Loucy (cell line): ENCODE measurements at regions not wholly inside any gene's neighbourhood (a gene's known extent, or its start where the extent isn't known, plus 50 kb on each side); places are given as distances from the start of the nearest gene placed in this dataset.

Experiments
- EZH2phosphoT487 ChIP-seq: fragments of 200-600 bp; IDR thresholded peaks from 2 replicates; pipeline ENCODE4 v1.6.1; 2018; ENCODE audit warnings: antibody characterized with exemption, mild to moderate bottlenecking, moderate library complexity, borderline replicate concordance
- TF ChIP-seq, protein P1 (sequence below): fragments of 200-600 bp; sonication (generic); conservative IDR thresholded peaks from 2 replicates; pipeline ENCODE4 v1.5.1; 2014; ENCODE audit warnings: mild to moderate bottlenecking, antibody characterized with exemption, low read length

DNA sequence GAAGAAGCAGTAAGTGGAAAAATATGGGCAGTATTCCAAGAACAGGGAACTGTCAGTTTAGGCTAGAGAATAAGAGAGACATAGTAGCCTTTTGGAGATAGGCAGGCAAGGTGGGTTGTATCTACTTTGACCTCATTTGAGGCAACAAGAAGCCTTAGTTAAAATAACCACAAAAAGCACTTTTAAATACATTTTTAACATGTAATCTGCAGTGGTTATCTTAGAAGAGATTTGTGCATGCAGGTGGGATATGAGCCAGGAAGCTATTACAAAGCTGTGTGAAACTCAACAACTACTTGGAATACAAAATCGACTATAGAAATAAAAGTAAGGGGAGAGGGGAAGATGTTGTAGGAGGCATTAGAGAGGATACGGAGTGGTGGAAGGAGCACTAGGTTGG is 143.7 kb upstream of the MCHR2 start:
- TF ChIP-seq, protein P1, sequence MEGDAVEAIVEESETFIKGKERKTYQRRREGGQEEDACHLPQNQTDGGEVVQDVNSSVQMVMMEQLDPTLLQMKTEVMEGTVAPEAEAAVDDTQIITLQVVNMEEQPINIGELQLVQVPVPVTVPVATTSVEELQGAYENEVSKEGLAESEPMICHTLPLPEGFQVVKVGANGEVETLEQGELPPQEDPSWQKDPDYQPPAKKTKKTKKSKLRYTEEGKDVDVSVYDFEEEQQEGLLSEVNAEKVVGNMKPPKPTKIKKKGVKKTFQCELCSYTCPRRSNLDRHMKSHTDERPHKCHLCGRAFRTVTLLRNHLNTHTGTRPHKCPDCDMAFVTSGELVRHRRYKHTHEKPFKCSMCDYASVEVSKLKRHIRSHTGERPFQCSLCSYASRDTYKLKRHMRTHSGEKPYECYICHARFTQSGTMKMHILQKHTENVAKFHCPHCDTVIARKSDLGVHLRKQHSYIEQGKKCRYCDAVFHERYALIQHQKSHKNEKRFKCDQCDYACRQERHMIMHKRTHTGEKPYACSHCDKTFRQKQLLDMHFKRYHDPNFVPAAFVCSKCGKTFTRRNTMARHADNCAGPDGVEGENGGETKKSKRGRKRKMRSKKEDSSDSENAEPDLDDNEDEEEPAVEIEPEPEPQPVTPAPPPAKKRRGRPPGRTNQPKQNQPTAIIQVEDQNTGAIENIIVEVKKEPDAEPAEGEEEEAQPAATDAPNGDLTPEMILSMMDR, result no peak
- TF ChIP-seq EZH2phosphoT487, result no peak
